HepG2 (cell line): ENCODE measurements at regions not wholly inside any gene's neighbourhood (a gene's known extent, or its start where the extent isn't known, plus 50 kb on each side); places are given as distances from the start of the nearest gene placed in this dataset.

Source experiments
- TEAD2 ChIP-seq: sonication (generic); formaldehyde crosslinking; IDR thresholded peaks from 2 replicates; pipeline ENCODE4 v1.9.0; 2021; ENCODE audit warnings: missing genetic modification reagents
- ZNF33B ChIP-seq: sonication (generic); formaldehyde crosslinking; IDR thresholded peaks from 2 replicates; pipeline ENCODE4 v1.5.1; 2020; ENCODE audit warnings: mild to moderate bottlenecking, missing genetic modification reagents
- TF ChIP-seq, protein P1 (sequence below): sonication (generic); formaldehyde crosslinking; IDR thresholded peaks from 2 replicates; pipeline ENCODE4 v1.5.0; 2020; ENCODE audit warnings: mild to moderate bottlenecking, missing genetic modification reagents, moderate library complexity
- TF ChIP-seq, protein P2 (sequence below): sonication (generic); formaldehyde crosslinking; IDR thresholded peaks from 2 replicates; pipeline ENCODE4 v1.4.0; 2020; ENCODE audit warnings: mild to moderate bottlenecking, missing genetic modification reagents

DNA sequence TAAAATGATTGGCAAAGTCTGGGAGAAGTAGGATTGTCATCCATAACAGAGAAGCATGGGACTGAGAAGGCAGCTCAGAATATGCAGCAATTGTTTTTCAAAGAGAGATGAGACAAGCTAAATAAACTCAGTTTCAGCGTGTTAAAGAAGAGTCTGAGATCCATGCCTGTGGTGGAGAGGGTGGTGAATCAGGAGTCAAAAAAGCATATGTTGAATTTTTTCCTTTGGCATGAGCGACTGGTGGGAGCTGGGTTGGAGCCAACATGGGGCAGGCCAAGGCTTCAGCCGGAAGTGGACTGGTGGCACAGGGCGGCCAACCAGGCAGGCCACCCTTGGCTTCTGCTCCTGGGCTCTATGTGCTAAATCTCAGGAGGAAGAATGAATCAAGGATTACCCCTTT, 102.0 kb downstream of the SST start:
- TF ChIP-seq ZNF33B = no peak
- TF ChIP-seq, protein P1, sequence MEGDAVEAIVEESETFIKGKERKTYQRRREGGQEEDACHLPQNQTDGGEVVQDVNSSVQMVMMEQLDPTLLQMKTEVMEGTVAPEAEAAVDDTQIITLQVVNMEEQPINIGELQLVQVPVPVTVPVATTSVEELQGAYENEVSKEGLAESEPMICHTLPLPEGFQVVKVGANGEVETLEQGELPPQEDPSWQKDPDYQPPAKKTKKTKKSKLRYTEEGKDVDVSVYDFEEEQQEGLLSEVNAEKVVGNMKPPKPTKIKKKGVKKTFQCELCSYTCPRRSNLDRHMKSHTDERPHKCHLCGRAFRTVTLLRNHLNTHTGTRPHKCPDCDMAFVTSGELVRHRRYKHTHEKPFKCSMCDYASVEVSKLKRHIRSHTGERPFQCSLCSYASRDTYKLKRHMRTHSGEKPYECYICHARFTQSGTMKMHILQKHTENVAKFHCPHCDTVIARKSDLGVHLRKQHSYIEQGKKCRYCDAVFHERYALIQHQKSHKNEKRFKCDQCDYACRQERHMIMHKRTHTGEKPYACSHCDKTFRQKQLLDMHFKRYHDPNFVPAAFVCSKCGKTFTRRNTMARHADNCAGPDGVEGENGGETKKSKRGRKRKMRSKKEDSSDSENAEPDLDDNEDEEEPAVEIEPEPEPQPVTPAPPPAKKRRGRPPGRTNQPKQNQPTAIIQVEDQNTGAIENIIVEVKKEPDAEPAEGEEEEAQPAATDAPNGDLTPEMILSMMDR (CRISPR knock-in tag) = no peak
- TF ChIP-seq, protein P2, sequence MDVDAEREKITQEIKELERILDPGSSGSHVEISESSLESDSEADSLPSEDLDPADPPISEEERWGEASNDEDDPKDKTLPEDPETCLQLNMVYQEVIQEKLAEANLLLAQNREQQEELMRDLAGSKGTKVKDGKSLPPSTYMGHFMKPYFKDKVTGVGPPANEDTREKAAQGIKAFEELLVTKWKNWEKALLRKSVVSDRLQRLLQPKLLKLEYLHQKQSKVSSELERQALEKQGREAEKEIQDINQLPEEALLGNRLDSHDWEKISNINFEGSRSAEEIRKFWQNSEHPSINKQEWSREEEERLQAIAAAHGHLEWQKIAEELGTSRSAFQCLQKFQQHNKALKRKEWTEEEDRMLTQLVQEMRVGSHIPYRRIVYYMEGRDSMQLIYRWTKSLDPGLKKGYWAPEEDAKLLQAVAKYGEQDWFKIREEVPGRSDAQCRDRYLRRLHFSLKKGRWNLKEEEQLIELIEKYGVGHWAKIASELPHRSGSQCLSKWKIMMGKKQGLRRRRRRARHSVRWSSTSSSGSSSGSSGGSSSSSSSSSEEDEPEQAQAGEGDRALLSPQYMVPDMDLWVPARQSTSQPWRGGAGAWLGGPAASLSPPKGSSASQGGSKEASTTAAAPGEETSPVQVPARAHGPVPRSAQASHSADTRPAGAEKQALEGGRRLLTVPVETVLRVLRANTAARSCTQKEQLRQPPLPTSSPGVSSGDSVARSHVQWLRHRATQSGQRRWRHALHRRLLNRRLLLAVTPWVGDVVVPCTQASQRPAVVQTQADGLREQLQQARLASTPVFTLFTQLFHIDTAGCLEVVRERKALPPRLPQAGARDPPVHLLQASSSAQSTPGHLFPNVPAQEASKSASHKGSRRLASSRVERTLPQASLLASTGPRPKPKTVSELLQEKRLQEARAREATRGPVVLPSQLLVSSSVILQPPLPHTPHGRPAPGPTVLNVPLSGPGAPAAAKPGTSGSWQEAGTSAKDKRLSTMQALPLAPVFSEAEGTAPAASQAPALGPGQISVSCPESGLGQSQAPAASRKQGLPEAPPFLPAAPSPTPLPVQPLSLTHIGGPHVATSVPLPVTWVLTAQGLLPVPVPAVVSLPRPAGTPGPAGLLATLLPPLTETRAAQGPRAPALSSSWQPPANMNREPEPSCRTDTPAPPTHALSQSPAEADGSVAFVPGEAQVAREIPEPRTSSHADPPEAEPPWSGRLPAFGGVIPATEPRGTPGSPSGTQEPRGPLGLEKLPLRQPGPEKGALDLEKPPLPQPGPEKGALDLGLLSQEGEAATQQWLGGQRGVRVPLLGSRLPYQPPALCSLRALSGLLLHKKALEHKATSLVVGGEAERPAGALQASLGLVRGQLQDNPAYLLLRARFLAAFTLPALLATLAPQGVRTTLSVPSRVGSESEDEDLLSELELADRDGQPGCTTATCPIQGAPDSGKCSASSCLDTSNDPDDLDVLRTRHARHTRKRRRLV = no peak
- no peak for TF ChIP-seq TEAD2 (CRISPR knock-in tag)
